ENCODE measurements at regions not wholly inside any gene's neighbourhood (a gene's known extent, or its start where the extent isn't known, plus 50 kb on each side); places are given as distances from the start of the nearest gene placed in this dataset.
A peak's percentile ranks its signal among the peaks of the same experiment; 100 is the strongest.

DNA sequence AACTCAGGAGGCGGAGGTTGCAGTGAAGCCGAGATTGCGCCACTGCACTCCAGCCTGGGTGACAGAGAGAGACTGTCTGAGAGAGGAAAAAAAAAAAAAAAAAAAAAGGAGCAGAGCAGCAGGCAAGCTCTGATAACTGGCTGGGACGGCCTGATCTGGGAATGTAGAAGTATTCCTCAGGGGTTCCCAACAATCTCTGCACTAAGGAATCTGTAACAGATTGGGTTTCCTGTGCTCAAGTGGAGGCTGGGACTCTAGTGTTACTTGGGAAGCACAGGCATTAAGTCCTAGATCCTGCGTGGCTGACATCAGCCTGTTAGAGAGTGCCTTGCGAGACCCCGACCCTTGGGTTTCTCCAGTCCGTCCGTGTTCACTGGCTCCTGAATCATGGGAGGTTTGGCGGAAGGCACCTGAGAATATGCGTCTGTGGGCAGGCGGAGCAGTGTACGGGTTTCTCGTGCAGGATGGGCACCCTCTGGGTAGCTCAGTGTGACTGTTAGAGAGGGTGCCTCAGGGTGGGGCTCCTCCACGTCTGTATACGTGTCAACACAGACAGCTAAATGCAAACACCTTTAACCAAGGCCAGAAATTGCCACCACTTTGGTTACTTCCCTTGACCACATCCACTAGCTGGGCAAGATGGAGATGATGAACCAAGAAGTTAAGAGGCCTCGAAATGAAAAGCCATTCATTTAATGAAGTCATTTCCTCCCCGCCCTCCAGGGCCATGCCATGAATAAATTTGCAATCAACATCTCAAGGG is 174.9 kb upstream of the RPL38 start:
- DNase-seq, result no peak

DNA sequence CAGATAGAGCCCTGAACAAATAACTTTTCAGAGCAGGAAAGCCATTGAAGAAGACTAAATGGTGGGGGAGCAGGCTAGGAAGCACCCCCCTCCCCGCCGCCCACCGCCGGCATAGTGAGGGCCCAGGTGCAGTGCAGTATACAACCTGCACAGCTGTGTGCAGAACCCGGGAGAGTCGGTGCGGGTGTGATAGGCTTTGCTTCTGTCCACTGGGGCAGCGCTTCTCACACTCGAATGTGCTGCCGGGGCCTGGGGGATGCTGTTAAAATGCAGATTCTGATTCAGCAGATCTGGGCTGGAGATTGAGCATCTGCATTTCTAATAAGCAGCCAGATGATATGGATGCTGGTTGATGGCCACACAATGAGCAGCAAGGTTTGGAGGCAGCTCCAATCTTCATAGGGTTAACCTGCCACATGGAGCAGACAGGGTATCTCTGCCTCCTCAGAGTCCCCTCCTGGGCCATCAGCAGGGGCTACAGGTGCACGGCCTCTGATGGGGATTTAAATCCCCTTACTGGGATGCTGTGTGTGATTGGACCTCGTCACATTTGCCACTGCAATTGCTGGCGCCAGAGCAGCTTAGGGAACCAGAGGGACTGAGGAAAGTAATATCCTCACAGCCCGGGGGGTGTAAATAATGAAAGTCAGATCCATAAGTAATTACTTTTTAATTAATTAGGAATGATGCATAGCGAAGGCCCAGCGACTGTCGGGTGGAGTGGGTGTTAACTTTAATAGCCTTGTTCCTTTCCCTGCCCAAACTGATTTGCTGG is 172.0 kb upstream of the RPL38 start:
- no peak for DNase-seq

- DNase-seq, result no peak
These were observed 171.3 kb upstream of the RPL38 start for GRCh38 chr17:74032222-74032621.

- no peak for DNase-seq
These were observed 166.2 kb upstream of the RPL38 start for GRCh38 chr17:74037320-74037719.

- DNase-seq, result no peak
These were observed 163.2 kb upstream of the RPL38 start for GRCh38 chr17:74040291-74040690.

DNA sequence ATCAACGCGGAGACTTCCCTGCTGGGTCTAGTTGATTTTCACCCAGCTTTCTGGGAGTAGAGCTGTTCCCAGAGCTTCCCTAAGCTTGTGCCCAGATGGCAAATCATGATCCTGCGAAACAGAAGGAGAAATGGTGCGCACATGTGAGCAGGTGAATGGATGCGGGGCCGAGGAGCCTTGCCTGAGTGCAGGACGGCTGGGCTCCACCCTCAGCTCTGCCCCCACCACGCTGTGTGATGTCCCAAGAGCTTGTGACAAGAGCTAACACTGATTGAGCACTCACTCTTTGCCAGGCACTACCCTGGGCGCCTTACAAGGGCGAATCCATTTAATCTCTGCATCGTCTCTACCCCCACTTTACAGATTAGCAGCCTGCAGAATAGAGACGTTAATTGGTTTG is 162.7 kb upstream of the RPL38 start:
- no peak for DNase-seq

DNA sequence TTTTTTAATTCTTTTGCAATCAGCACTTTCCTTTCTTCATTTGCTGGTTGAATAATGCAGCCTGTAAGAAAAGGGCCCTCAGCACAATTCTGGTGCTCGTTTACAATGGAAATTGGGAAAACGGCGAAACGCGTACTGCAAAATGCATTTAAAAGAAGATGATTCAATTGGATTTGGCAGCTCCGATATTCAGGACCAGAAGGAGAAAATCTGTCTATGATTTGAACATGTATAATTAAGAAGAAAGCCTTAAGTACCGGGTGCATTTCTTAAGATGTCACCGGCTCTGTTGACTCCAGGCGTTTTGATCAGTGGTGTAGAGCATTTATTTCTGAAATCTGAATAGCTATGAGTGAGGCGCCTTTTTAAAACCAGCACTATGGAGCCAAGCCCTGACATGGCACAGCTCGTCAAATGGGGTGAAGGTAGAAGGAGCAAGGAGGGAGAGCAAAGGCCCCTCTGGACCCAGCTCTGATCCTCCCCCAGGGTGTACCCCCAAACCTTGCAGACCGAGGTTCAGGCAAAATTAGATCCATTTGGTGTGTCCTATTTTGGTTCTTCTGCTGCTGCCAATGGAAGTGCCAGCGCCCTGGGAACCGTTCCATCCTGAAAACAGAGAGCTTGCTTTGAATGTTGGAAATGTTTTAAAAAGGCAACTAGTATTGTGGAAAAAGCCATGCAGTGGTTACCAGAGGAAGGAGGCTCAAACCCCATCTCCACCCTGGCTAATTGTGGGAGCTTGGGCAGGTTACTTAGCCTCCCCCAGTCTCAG is 161.4 kb upstream of the RPL38 start:
- no peak for DNase-seq

DNA sequence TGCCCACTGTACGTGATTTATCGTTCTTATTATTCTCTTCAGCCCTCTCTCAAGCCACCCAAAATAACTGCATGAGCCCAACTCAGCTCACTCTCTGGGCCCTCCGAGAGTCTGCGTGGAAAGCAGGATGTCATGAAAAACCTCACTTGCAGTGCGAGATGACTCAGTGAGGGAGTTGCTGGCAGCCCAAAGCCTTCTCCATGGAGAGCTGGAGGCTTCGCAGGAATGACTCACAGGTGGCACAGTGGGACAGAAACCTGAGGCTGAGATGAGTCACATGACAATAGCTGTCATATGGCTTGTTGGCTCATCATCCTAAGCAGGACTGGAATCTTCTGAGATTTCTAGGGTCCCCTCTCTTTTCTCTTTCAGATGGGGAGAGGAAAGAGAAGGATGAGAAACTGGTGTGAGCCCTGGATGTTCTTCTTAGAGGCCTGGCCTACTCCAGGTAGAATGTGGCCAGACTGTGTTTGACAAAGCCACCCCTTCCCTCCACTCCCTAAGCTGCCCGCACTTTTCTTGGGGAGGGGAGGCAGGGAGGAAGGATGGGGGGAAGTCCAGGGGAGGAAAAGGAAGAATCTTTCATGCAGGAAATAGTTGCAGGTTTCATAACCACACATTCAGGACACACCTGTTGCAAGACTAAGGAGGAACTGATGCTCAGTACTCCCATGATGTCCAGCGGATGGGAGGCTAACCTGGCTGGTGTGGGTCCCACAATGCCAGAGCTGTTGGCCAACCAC is 160.6 kb upstream of the RPL38 start:
- DNase-seq, result peak; percentile 5

DNA sequence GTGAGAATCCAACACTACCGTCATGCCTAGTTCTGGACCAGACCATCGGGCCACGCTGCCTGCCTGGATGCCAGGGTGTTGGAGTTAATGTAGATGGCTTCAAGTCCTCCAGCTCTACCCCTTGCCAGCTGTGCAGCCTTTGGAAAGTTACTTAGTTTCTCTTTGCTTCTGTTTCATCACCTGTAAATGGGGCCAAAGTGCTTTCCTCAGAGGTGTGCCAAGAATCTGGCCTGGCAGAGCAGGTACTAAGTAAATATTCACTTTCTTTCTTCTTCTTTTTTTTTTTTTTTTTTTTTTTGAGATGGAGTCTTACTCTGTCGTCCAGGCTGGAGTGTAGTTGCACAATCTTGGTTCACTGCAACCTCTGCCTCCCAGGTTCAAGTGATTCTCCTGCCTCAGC is 159.5 kb upstream of the RPL38 start:
- no peak for DNase-seq

GRCh38 chr17:74045608-74046280 is 157.7 kb upstream of the RPL38 start:
- no peak for DNase-seq

DNA sequence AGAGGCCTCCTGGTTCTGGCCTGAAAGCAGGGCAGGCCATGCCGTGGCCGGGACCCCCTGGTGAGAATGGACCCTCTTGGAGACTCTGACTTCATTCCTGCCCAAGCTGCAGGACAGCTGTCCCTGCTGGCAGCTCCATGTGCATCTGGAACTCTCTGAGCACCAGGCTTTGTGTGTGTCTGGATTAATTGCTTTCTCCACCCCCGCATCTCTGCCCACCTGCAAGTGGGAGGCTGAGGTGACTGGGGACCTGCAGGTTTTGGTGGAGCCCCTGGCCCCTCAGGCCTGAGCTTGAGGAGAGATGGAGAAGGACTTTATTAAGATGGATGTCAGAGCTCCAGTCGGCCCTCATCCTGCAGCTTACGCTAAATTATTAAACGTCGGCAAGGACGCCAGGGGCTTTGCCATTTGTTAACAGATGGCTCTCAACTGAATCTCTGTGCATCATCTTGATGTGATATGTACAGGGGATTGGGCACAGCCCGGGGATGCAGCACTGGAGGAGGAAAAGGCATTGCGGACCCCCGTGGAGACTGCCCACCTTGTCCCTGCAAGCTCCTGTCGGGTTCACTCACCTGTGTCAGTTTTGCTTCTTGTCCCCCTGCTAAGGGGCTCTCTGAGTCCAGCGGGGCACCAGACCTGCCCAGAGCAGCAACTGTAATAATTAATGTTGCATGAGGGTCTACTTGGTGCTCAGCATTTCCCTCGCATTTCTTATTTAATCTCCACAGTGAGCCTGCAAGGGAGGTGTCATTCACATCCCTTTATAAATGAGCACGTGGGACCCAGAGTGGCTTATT is 154.1 kb upstream of the RPL38 start:
- DNase-seq, result no peak

GRCh38 chr17:74049967-74050458 is 153.5 kb upstream of the RPL38 start:
- DNase-seq, result no peak

- no peak for DNase-seq
These were observed 152.1 kb upstream of the RPL38 start for GRCh38 chr17:74051348-74051747.

DNA sequence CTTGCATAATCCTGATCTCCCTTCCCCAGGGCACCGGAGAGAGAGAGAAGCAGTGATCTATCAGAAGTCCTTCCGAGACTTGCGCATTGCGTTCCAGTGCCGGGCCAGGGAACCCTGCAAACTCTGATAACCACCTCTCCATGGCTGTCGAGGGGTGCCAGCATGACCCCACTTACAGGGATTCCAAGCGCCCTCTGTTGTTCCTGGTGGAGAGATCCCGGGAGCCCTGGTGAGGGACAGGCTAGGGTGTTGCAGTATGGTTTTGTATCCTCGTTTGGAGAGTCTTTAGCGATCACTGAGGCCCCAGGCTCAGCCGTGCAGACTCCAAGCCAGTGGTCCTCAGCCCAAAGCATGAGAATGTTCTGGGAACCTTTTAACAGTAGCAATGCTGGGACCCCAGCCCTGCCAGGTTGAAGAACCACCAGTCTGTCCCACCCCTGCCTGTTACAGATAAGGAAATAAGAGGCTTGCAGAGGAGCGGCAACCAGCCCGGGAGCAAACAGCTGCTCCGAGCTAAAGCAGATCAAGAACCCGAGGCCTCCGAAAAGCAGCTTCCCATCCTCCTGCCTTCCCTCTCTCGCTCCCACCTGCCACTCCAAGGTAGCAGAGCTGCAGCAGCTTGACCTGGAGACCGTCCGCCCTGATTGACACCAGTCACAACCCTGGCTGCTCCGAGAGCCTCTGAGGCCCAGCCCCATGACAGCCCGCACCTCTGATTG is 150.3 kb upstream of the RPL38 start:
- no peak for DNase-seq

GRCh38 chr17:74053712-74054078 is 149.8 kb upstream of the RPL38 start:
- no peak for DNase-seq

GRCh38 chr17:74054249-74054648 is 149.2 kb upstream of the RPL38 start:
- no peak for DNase-seq

DNA sequence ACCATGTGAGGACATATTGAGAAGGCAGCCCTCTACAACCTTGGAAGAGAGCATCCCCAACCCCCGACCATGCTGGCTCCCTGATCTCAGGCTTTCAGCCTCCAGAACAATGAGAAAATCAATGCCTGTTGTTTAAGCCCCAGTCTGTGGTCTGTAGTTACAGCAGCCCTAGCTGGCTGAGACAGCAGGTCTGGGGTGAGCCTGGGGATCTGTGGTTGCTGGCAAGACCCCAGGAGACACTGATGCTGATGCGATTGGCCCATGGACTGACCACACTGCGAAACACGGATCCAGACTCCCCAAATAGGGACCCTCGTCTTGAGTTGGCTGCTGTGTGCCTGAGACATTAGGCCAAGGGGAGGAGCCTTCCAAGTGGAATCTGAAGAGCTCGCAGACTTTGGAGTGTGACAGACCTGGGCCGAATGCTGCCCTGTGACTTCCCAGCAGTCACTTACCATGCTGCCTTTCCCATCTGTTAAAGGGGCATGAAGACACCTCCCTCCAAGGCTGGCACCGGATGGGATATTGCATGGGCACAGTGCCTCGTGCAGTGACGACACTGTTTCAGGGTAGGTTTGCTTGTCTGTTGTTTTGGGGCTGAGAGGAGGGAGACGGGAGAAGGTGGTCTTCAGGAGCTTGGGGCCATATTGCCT is 147.8 kb upstream of the RPL38 start:
- no peak for DNase-seq

DNA sequence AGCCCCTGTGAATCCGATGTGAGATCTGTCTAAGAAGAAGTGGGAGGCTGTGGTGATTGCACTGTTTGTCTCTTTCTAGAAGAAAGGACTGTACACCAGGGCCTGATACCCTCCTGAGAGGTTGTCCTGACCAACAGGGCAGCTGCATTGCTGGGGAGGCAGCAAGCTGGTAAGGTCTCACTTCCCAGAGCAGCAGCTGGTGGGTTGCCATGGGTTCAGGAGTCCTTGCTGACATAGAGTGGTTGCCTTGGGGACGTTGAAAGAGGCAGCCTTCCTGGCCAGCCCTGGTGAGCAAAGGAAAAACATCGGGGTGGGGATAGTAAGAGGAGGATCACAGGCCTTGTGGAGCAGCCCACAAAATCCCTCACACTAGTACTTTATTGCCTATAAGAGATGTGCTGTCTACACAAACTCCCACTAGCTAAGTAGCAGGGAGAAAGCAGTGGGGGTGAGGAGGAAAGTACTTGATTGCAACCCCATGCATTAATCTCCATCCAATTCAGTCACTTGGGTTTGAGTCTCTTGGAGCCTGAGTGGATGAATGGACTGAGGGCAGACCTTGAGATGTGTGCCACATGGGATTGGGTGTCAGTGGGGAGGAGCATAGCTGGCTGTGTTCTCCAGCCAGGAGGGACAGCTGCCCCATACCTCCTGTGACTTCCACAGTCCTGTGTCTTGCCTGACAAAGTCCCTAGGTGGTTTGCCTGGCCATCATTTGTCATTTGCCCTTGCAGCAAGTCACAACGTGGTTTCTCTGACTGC is 143.8 kb upstream of the RPL38 start:
- no peak for DNase-seq

- DNase-seq, result no peak
These were observed 141.7 kb upstream of the RPL38 start for GRCh38 chr17:74061758-74062157.
